H1 (cell line): ENCODE measurements at regions not wholly inside any gene's neighbourhood (a gene's known extent, or its start where the extent isn't known, plus 50 kb on each side); places are given as distances from the start of the nearest gene placed in this dataset.

ENCODE experiments used
- ATF2 ChIP-seq: IDR thresholded peaks from 2 replicates; pipeline ENCODE4 v1.6.1; 2012; ENCODE audit warnings: low read length, inconsistent platforms
- HDAC2 ChIP-seq, 2 experiments: fragments of 300-600 bp in 1 of 2; sonication (generic) in 1 of 2; IDR thresholded peaks; 2 replicates each; pipeline ENCODE4 v1.6.1; 2011 to 2012; ENCODE audit warnings: low read depth in 2 of 2, low read length in 2 of 2, mild to moderate bottlenecking in 2 of 2, moderate library complexity in 2 of 2, borderline replicate concordance in 1 of 2, inconsistent platforms in 1 of 2
- PHF8 ChIP-seq: fragments of 200-600 bp; sonication (generic); conservative IDR thresholded peaks from 2 replicates; pipeline ENCODE4 v1.7.1; 2012; ENCODE audit warnings: low read depth, mild to moderate bottlenecking, inconsistent platforms, low read length, moderate library complexity
- SUZ12 ChIP-seq: fragments of 200-600 bp; sonication (generic); IDR thresholded peaks from 2 replicates; pipeline ENCODE4 v1.6.1; 2012; ENCODE audit warnings: mild to moderate bottlenecking, inconsistent platforms, low read length, moderate library complexity, mixed read lengths

- no peak for TF ChIP-seq ATF2
- TF ChIP-seq SUZ12 = no peak
- no peak for TF ChIP-seq HDAC2 (IDR thresholded peaks at IDR 0.05; ENCODE audit: borderline replicate concordance in 1 of 2, low read depth in 2 of 2, low read length in 2 of 2)
- no peak for TF ChIP-seq PHF8
Observed at GRCh38 chr6:33927616-33928015, 123.8 kb upstream of the MLN start (continued).
